HCT116 (cell line): ENCODE measurements at regions not wholly inside any gene's neighbourhood (a gene's known extent, or its start where the extent isn't known, plus 50 kb on each side); places are given as distances from the start of the nearest gene placed in this dataset.

ENCODE experiments used
- ATAC-seq: fragments of 200-7000 bp; cut with Tn5 transposase; 2 replicates; pipeline ENCODE4 v1.9.1; 2020; ENCODE audit warnings: mild to moderate bottlenecking, moderate library complexity
- BruUV-seq: library from RNA; stranded (reverse); fragments of 400-500 nt; replicated peaks from 2 replicates; lab custom pipeline; 2021; lab: Mats Ljungman, UMichigan
- CTCF ChIA-PET: fragments of 300-600 bp; sonication (Branson Sonifier 250); formaldehyde crosslinking; loops from one replicate; lab custom pipeline; 2021; ENCODE audit warnings: antibody characterized with exemption; lab: Charles Lee
- POLR2A ChIA-PET: fragments of 300-600, 350-600 bp; sonication (Branson Sonifier 250); formaldehyde crosslinking; loops from one replicate; lab custom pipeline; 2021; ENCODE audit warnings: antibody characterized with exemption; lab: Charles Lee
- RAD21 ChIA-PET, 2 experiments: fragments of 300-600 bp; sonication (Branson Sonifier 250); formaldehyde crosslinking; loops; one replicate each; lab custom pipeline; 2023; ENCODE audit warnings: low total read pairs in 2 of 2; ENCODE audit not compliant: uncharacterized antibody in 2 of 2, unreplicated experiment in 2 of 2, low non-redundant PET in 1 of 2; lab: Charles Lee
- DNase-seq: peaks from one replicate; pipeline ENCODE4 v3.0.0-alpha.2; 2010; ENCODE audit warnings: low read depth, low spot score
- H2AFZ ChIP-seq: fragments of 200-600 bp; shearing (Covaris generic), sonication (generic); 2 replicates; pipeline ENCODE4 v1.6.1; 2017; ENCODE audit warnings: low read depth, mixed run types, mixed read lengths, antibody characterized with exemption, low read length; ENCODE audit not compliant: poor library complexity, severe bottlenecking
- H3K27ac ChIP-seq: 2 replicates; pipeline ENCODE4 v1.5.1; 2012; ENCODE audit warnings: low read depth, low read length
- H3K27me3 ChIP-seq: fragments of 200-600 bp; sonication (generic); 2 replicates; pipeline ENCODE4 v1.6.1; 2016; ENCODE audit warnings: mixed run types, low read length, mixed read lengths; ENCODE audit not compliant: insufficient read depth
- H3K36me3 ChIP-seq, 2 experiments: fragments of 200-500 bp in 1 of 2; fragments of 200-600 bp in 1 of 2; sonication (Bioruptor generic) in 1 of 2; sonication (generic) in 1 of 2; 2 replicates each; pipeline versions ENCODE4 v1.5.1 to v1.6.1; 2014 to 2016; ENCODE audit warnings: low read length in 2 of 2, inconsistent platforms in 1 of 2, mixed read lengths in 1 of 2, mixed run types in 1 of 2; ENCODE audit not compliant: insufficient read depth in 2 of 2, control insufficient read depth in 1 of 2
- H3K4me1 ChIP-seq, 2 experiments: fragments of 200-600 bp in 1 of 2; sonication (generic) in 1 of 2; 2 replicates each; pipeline versions ENCODE4 v1.5.1 to v1.6.1; 2012 to 2017; ENCODE audit warnings: low read length in 2 of 2, inconsistent platforms in 1 of 2, mild to moderate bottlenecking in 1 of 2, mixed read lengths in 1 of 2, mixed run types in 1 of 2, moderate library complexity in 1 of 2; ENCODE audit not compliant: insufficient read depth in 2 of 2, control insufficient read depth in 1 of 2
- H3K4me2 ChIP-seq: fragments of 200-600 bp; sonication (generic); 2 replicates; pipeline ENCODE4 v1.6.1; 2017; ENCODE audit warnings: mixed run types, low read length, mixed read lengths
- H3K4me3 ChIP-seq, 2 experiments: fragments of 200-600 bp in 1 of 2; sonication (generic) in 1 of 2; replicated peaks in 1 of 2; 2 replicates each; pipeline ENCODE4 v1.5.1; 2011 to 2016; ENCODE audit warnings: low read length in 2 of 2, control low read depth in 1 of 2, low read depth in 1 of 2, mild to moderate bottlenecking in 1 of 2, mixed read lengths in 1 of 2, mixed run types in 1 of 2
- H3K79me2 ChIP-seq: fragments of 200-600 bp; sonication (generic); 2 replicates; pipeline ENCODE4 v1.6.1; 2017; ENCODE audit warnings: mild to moderate bottlenecking, mixed run types, low read length, moderate library complexity, mixed read lengths; ENCODE audit not compliant: insufficient read depth
- H3K9ac ChIP-seq: fragments of 200-600 bp; sonication (generic); 2 replicates; pipeline ENCODE4 v1.6.1; 2016; ENCODE audit warnings: low read length, mixed read lengths
- H3K9me2 ChIP-seq: fragments of 200-600 bp; sonication (generic), shearing (Covaris generic); 2 replicates; pipeline ENCODE4 v1.6.1; 2017; ENCODE audit warnings: mixed run types, mild to moderate bottlenecking, moderate library complexity; ENCODE audit not compliant: insufficient read depth
- H3K9me3 ChIP-seq, 2 experiments: fragments of 200-500 bp in 1 of 2; fragments of 200-600 bp in 1 of 2; sonication (Bioruptor generic) in 1 of 2; sonication (generic) in 1 of 2; 2 replicates each; pipeline ENCODE4 v1.6.1; 2014 to 2017; ENCODE audit warnings: low read length in 2 of 2, mixed read lengths in 2 of 2, inconsistent platforms in 1 of 2, low read depth in 1 of 2, mild to moderate bottlenecking in 1 of 2, mixed run types in 1 of 2, moderate library complexity in 1 of 2; ENCODE audit not compliant: control insufficient read depth in 1 of 2, insufficient read depth in 1 of 2
- H4K20me1 ChIP-seq: fragments of 200-600 bp; sonication (generic), shearing (Covaris generic); 2 replicates; pipeline ENCODE4 v1.6.1; 2017; ENCODE audit warnings: mixed run types, mild to moderate bottlenecking, moderate library complexity; ENCODE audit not compliant: insufficient read depth
- ATF3 ChIP-seq: IDR thresholded peaks from 2 replicates; pipeline ENCODE4 v1.6.1; 2012
- EGR1 ChIP-seq: IDR thresholded peaks from 2 replicates; pipeline ENCODE4 v1.6.1; 2012; ENCODE audit warnings: low read depth
- ELF1 ChIP-seq: IDR thresholded peaks from 2 replicates; pipeline ENCODE4 v1.6.1; 2012; ENCODE audit warnings: low read depth, borderline replicate concordance
- EZH2phosphoT487 ChIP-seq: fragments of 200-600 bp; IDR thresholded peaks from 2 replicates; pipeline ENCODE4 v1.6.1; 2018; ENCODE audit warnings: antibody characterized with exemption, borderline replicate concordance
- MAX ChIP-seq: IDR thresholded peaks from 2 replicates; pipeline ENCODE4 v1.6.1; 2012
- POLR2A ChIP-seq: IDR thresholded peaks from 2 replicates; pipeline ENCODE4 v1.7.0; 2011; ENCODE audit warnings: borderline replicate concordance; ENCODE audit not compliant: insufficient read depth, insufficient read length; ENCODE audit errors: extremely low read depth
- ZBTB33 ChIP-seq: IDR thresholded peaks from 2 replicates; pipeline ENCODE4 v1.6.1; 2011; ENCODE audit warnings: mild to moderate bottlenecking, low read length, moderate library complexity; ENCODE audit not compliant: insufficient replicate concordance; ENCODE audit errors: extremely low read depth
- ZNF274 ChIP-seq: fragments of 200-500 bp; sonication (Bioruptor generic); IDR thresholded peaks from 2 replicates; pipeline ENCODE4 v1.6.1; 2014; ENCODE audit warnings: mild to moderate bottlenecking, low read depth, low read length, inconsistent platforms
- intact Hi-C: fragments of 100-400 bp; cut with micrococcal nuclease; formaldehyde crosslinking; loops from 2 replicates; pipeline ENCODE4 v1.10.0; 2022

GRCh38 chr5:158534203-158534602, 565.5 kb downstream of the EBF1 start:
- Histone ChIP-seq H3K4me1 (no peaks in the 10 kb centered on the region), H3K36me3 (no peaks in the 10 kb centered on the region), H3K27me3 (peaks cover 19% of the 10 kb centered on the region), H3K27ac (no peak overlapping the region), H4K20me1 (no peaks in the 10 kb centered on the region), H3K9ac (no peak overlapping the region), H3K9me3 (no peaks in the 10 kb centered on the region)
- ATAC-seq (no peak), DNase-seq (no peak)
- intact Hi-C loops = no loop called here
- CTCF ChIA-PET = no interaction called here
- BruUV-seq = no TSS peak
- TF ChIP-seq ELF1 = no peak
- no peak for TF ChIP-seq POLR2A
- no peak for TF ChIP-seq ZNF274
- TF ChIP-seq EZH2phosphoT487 = no peak
- TF ChIP-seq, all 23 proteins: peak for 0
- H3K9me2 ChIP-seq = no peaks in the 10 kb centered on the region
- ChIA-PET RAD21 (no interaction called here), POLR2A (no interaction called here)
- H3K4me2 ChIP-seq = no peak overlapping the region
- H3K4me3 ChIP-seq = no peak overlapping the region
- no peaks in the 10 kb centered on the region for H3K79me2 ChIP-seq
- no peak overlapping the region for H2AFZ ChIP-seq

- no peaks in the 10 kb centered on the region for H3K36me3 ChIP-seq
- ATAC-seq = no peak
- no peak overlapping the region for H3K4me2 ChIP-seq
- BruUV-seq = no TSS peak
- DNase-seq = no peak
- RAD21 ChIA-PET = no interaction called here
- H3K9ac ChIP-seq = no peak overlapping the region
- no peak overlapping the region for H2AFZ ChIP-seq
- POLR2A ChIA-PET = no interaction called here
- H3K27ac ChIP-seq = no peak overlapping the region
- no peaks in the 10 kb centered on the region for H3K9me3 ChIP-seq
- intact Hi-C loops = no loop called here
- H3K4me1 ChIP-seq = no peaks in the 10 kb centered on the region
- TF ChIP-seq ATF3 (no peak), ZBTB33 (no peak), MAX (no peak), POLR2A (no peak), EGR1 (no peak)
- no peak overlapping the region for H3K4me3 ChIP-seq
- no peaks in the 10 kb centered on the region for H3K9me2 ChIP-seq
- H4K20me1 ChIP-seq = no peaks in the 10 kb centered on the region
- peaks cover 19% of the 10 kb centered on the region for H3K27me3 ChIP-seq
- H3K79me2 ChIP-seq = no peaks in the 10 kb centered on the region
- CTCF ChIA-PET = no interaction called here
These were observed 567.0 kb downstream of the EBF1 start for GRCh38 chr5:158532739-158533138.
